Glutamatergic neuron (in vitro differentiated cells): ENCODE measurements at regions not wholly inside any gene's neighbourhood (a gene's known extent, or its start where the extent isn't known, plus 50 kb on each side); places are given as distances from the start of the nearest gene placed in this dataset.

Experiments used
- DNase-seq: peaks from one replicate; pipeline ENCODE4 v3.0.0; 2022
- H3K27ac Mint-ChIP-seq: one replicate; pipeline ENCODE4 v1.8.0; 2020; ENCODE audit warnings: mild to moderate bottlenecking, mixed read lengths, inconsistent platforms; ENCODE audit not compliant: unreplicated experiment
- H3K27me3 Mint-ChIP-seq: one replicate; pipeline ENCODE4 v1.8.0; 2020; ENCODE audit warnings: mild to moderate bottlenecking, moderate library complexity, mixed read lengths, inconsistent platforms; ENCODE audit not compliant: unreplicated experiment
- H3K36me3 Mint-ChIP-seq: one replicate; pipeline ENCODE4 v1.8.0; 2020; ENCODE audit warnings: mild to moderate bottlenecking, mixed read lengths, inconsistent platforms; ENCODE audit not compliant: unreplicated experiment
- H3K4me1 Mint-ChIP-seq: one replicate; pipeline ENCODE4 v1.8.0; 2020; ENCODE audit warnings: mild to moderate bottlenecking, low read depth, mixed read lengths, inconsistent platforms; ENCODE audit not compliant: unreplicated experiment
- H3K4me3 Mint-ChIP-seq: one replicate; pipeline ENCODE4 v1.8.0; 2020; ENCODE audit warnings: mild to moderate bottlenecking, mixed read lengths, inconsistent platforms; ENCODE audit not compliant: unreplicated experiment
- H3K9me3 Mint-ChIP-seq: one replicate; pipeline ENCODE4 v1.8.0; 2020; ENCODE audit warnings: mild to moderate bottlenecking, moderate library complexity, mixed read lengths, inconsistent platforms; ENCODE audit not compliant: unreplicated experiment
- CTCF ChIP-seq: fragments of 200-600 bp; sonication (generic); IDR thresholded peaks from one replicate; pipeline ENCODE4 v1.5.0; 2021; ENCODE audit not compliant: partially characterized antibody, unreplicated experiment

- DNase-seq, result no peak
- no peaks in the 10 kb centered on the region for H3K27me3 Mint-ChIP-seq
- H3K27ac Mint-ChIP-seq, result no peak overlapping the region
- TF ChIP-seq CTCF, result no peak
- H3K9me3 Mint-ChIP-seq, result no peaks in the 10 kb centered on the region
- peaks cover 24% of the 10 kb centered on the region for H3K4me1 Mint-ChIP-seq
- H3K36me3 Mint-ChIP-seq, result no peaks in the 10 kb centered on the region
- H3K4me3 Mint-ChIP-seq, result no peak overlapping the region
These were observed 399.4 kb upstream of the RGS6 start for GRCh38 chr14:71532790-71533189.

GRCh38 chr14:71533390-71533789, 398.8 kb upstream of the RGS6 start:
- TF ChIP-seq CTCF, result no peak
- H3K36me3 Mint-ChIP-seq, result no peaks in the 10 kb centered on the region
- no peak overlapping the region for H3K27ac Mint-ChIP-seq
- DNase-seq, result no peak
- H3K27me3 Mint-ChIP-seq, result no peaks in the 10 kb centered on the region
- no peaks in the 10 kb centered on the region for H3K9me3 Mint-ChIP-seq
- H3K4me3 Mint-ChIP-seq, result no peak overlapping the region
- peaks cover 24% of the 10 kb centered on the region for H3K4me1 Mint-ChIP-seq

- DNase-seq, result no peak
- Mint-ChIP-seq H3K36me3 (no peaks in the 10 kb centered on the region), H3K4me1 (peaks cover 24% of the 10 kb centered on the region), H3K27me3 (no peaks in the 10 kb centered on the region), H3K27ac (no peak overlapping the region), H3K4me3 (no peak overlapping the region), H3K9me3 (no peaks in the 10 kb centered on the region)
- no peak for TF ChIP-seq CTCF
These were observed 398.4 kb upstream of the RGS6 start for GRCh38 chr14:71533800-71534199.

GRCh38 chr14:71534506-71534905, 397.7 kb upstream of the RGS6 start:
- no peak for DNase-seq
- no peaks in the 10 kb centered on the region for H3K9me3 Mint-ChIP-seq
- no peaks in the 10 kb centered on the region for H3K36me3 Mint-ChIP-seq
- no peak overlapping the region for H3K27ac Mint-ChIP-seq
- H3K4me3 Mint-ChIP-seq, result no peak overlapping the region
- peaks cover 21% of the 10 kb centered on the region for H3K4me1 Mint-ChIP-seq
- H3K27me3 Mint-ChIP-seq, result no peaks in the 10 kb centered on the region
- TF ChIP-seq CTCF, result no peak

GRCh38 chr14:71536015-71536740, 396.1 kb upstream of the RGS6 start:
- H3K27ac Mint-ChIP-seq, result no peak overlapping the region
- no peaks in the 10 kb centered on the region for H3K9me3 Mint-ChIP-seq
- H3K4me3 Mint-ChIP-seq, result no peak overlapping the region
- no peaks in the 10 kb centered on the region for H3K27me3 Mint-ChIP-seq
- no peak for TF ChIP-seq CTCF
- no peak for DNase-seq
- H3K4me1 Mint-ChIP-seq, result peaks cover 8% of the 10 kb centered on the region
- H3K36me3 Mint-ChIP-seq, result no peaks in the 10 kb centered on the region
